Retinal pigment epithelial cell (primary cell): ENCODE measurements at regions not wholly inside any gene's neighbourhood (a gene's known extent, or its start where the extent isn't known, plus 50 kb on each side); places are given as distances from the start of the nearest gene placed in this dataset.
A peak's percentile ranks its signal among the peaks of the same experiment; 100 is the strongest.

Experiments used
- DNase-seq: peaks from one replicate; pipeline ENCODE4 v3.0.0-alpha.2; 2010; ENCODE audit warnings: low read depth
- H3K4me3 ChIP-seq: 2 replicates; pipeline ENCODE4 v1.5.1; 2011; ENCODE audit warnings: mild to moderate bottlenecking, low read length, control low read depth, moderate library complexity
- TF ChIP-seq, protein P1 (sequence below): conservative IDR thresholded peaks from 2 replicates; pipeline ENCODE4 v1.5.1; 2011; ENCODE audit warnings: low read depth, low read length, control low read depth, inconsistent platforms

- H3K4me3 ChIP-seq, result no peak overlapping the region
- TF ChIP-seq, protein P1, sequence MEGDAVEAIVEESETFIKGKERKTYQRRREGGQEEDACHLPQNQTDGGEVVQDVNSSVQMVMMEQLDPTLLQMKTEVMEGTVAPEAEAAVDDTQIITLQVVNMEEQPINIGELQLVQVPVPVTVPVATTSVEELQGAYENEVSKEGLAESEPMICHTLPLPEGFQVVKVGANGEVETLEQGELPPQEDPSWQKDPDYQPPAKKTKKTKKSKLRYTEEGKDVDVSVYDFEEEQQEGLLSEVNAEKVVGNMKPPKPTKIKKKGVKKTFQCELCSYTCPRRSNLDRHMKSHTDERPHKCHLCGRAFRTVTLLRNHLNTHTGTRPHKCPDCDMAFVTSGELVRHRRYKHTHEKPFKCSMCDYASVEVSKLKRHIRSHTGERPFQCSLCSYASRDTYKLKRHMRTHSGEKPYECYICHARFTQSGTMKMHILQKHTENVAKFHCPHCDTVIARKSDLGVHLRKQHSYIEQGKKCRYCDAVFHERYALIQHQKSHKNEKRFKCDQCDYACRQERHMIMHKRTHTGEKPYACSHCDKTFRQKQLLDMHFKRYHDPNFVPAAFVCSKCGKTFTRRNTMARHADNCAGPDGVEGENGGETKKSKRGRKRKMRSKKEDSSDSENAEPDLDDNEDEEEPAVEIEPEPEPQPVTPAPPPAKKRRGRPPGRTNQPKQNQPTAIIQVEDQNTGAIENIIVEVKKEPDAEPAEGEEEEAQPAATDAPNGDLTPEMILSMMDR, result no peak
- no peak for DNase-seq
Measured at GRCh38 chr5:176742246-176743105, 67.9 kb upstream of the UNC5A start.

GRCh38 chr5:176743136-176743861, 67.1 kb upstream of the UNC5A start:
- no peak overlapping the region for H3K4me3 ChIP-seq

GRCh38 chr5:176743868-176744583, 66.3 kb upstream of the UNC5A start:
- H3K4me3 ChIP-seq, result no peak overlapping the region
- TF ChIP-seq, protein P1, result no peak
- DNase-seq, result no peak

More at GRCh38 chr5:176743136-176743861, 67.1 kb upstream of the UNC5A start:
- DNase-seq, result no peak
- TF ChIP-seq, protein P1, result no peak

GRCh38 chr5:176744584-176744965, 65.8 kb upstream of the UNC5A start:
- H3K4me3 ChIP-seq, result no peak overlapping the region
- no peak for DNase-seq
- TF ChIP-seq, protein P1, result peak; percentile 52

DNA sequence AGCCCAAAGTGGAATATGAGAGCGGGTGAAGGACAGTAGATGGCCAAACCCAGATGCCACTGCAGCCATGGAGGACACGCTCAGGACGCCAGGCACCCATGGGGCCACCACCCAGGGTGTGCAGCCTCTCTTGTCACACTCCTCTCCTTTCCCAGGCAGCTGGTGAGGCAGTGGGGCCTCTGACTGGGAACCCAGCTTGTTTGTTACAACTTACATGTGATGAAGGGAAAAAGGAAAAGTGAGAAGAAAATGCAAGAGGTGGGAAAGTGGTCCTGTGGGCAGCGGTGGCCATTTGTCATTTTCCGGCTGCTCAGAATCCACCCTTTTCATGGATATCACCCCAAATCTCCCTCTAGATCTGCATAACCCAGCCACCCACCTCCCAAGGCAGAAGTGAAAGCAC, 62.7 kb upstream of the UNC5A start:
- no peak for DNase-seq

GRCh38 chr5:176748073-176748966, 62.0 kb upstream of the UNC5A start:
- TF ChIP-seq, protein P1, result no peak
- DNase-seq, result no peak
- no peak overlapping the region for H3K4me3 ChIP-seq

More for the DNA sequence above, 62.7 kb upstream of the UNC5A start:
- H3K4me3 ChIP-seq, result no peak overlapping the region
- TF ChIP-seq, protein P1, result no peak
